ENCODE measurements at regions not wholly inside any gene's neighbourhood (a gene's known extent, or its start where the extent isn't known, plus 50 kb on each side); places are given as distances from the start of the nearest gene placed in this dataset.

GRCh38 chr3:107892955-107893624, 197.7 kb downstream of the CD47 start:
- peak; percentile 95 for DNase-seq

- peak; percentile 46 for DNase-seq
These were observed 205.9 kb downstream of the CD47 start for GRCh38 chr3:107884719-107885460.

GRCh38 chr3:107884028-107884427, 206.8 kb downstream of the CD47 start:
- no peak for DNase-seq

- no peak for DNase-seq
These were observed 207.9 kb downstream of the CD47 start for GRCh38 chr3:107882881-107883280.

- DNase-seq: no peak
These were observed 208.6 kb downstream of the CD47 start for GRCh38 chr3:107882261-107882660.

DNA sequence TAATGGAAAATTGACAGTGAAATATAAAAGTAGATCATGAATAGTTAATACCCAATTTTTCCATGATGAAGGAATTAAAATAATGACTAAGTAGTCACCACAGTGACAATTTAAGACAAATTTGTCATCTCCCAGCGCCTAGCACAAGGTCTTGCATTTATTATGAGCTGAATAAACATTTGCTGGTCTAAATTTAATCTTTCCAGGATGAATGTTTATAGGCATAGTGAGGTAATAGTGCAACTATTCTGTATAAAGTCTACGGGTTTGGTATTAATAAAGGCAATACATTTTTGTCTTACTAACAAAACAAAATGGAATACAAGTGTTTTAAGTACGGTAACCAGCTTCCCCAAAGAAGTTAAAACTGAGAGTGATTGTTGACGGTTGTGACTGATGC, 209.3 kb downstream of the CD47 start:
- no peak for DNase-seq

DNA sequence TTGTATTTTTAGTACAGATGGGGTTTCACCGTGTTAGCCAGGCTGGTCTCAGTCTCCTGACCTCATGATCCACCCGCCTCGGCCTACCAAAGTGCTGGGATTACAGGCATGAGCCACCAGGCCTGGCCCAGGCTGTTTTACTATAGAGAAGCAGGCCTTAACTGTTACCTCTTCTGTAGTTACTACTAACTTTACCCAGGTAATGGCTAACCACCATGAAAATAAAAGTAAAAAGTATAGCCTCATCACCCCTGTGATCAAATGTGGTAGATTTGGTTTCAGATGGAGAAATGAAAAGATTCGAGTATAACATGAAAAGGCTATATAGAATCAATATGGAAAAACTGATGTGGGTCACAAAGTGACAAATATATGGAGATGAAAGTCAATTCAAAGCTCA, 210.1 kb downstream of the CD47 start:
- no peak for DNase-seq

- no peak for DNase-seq
These were observed 212.9 kb downstream of the CD47 start for GRCh38 chr3:107877936-107878335.

DNA sequence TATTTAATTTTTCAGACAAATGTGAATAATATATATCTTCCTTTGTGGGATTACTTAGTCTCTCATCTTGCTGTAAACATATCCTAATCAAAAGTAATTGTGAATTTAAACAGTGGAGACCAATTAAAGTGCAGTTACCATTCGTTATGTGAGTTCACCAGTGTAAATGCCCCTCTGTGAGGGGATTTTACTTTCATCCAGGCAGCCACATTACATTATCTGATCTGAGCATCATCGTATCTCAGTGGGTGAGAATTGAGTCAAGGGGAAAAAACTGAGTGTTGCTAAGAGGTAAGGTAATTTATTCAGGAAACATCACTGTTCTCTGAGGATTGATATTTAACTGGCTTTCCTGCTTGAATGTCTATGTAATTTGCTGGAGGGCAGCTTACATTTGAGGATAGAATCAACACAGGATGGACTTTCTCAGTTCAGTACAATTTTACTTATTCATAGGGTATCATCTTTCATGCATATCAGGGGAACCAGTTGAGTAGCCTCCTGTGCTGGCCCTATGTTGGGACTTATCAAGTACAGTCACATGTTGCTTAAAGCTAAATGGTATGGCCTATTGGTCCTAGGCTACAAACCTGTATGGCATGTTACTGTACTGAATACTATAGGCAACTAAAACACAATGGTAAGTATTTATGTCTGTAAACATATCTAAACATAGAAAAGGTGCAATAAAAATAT, 219.7 kb downstream of the CD47 start:
- DNase-seq: peak; percentile 56

GRCh38 chr3:107870096-107870495, 220.7 kb downstream of the CD47 start:
- DNase-seq: peak; percentile 13

DNA sequence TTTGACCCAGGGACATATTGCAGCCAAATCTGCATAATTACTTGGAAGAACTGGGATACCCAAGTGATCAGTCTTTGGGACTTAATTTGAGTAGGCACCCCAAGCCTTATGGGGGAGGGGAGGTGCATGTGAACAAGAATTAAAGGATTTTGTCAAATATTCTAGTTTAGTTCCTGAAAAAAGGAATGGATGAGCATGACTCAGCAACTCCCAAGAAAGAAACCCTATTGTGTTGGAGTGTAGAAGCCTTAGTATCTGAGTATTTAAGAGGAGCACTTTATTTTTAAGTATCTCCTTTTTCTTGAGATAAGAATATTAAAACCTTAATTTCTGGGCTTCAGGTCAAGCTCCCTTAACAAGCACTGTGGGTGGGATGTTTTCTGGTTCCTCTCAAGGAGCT, 222.4 kb downstream of the CD47 start:
- no peak for DNase-seq

GRCh38 chr3:107861904-107862303, 228.9 kb downstream of the CD47 start:
- peak; percentile 9 for DNase-seq

DNA sequence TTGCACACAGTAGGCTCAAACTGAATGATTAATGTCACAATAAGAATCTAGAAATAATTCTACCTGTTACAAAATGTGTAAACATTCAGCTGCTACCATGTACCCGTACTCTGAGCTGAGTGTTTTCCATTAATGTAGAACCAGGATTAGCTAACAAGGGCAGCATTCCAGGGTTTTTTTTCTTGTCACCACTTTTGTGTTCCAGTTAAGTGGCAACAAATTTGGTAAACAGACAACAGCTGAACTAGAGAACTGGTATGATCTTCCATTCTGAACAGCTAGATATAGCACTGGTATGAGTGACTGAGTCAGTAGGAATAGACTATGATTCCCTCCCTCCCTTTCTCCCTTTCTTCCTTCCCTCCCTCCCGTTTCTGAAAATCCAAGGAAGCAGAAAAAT, 229.4 kb downstream of the CD47 start:
- no peak for DNase-seq
